SK-N-SH treated with all-trans-retinoic acid at 6 μM for 48 hours (cell line): ENCODE measurements at regions not wholly inside any gene's neighbourhood (a gene's known extent, or its start where the extent isn't known, plus 50 kb on each side); places are given as distances from the start of the nearest gene placed in this dataset.

Experiments
- ATAC-seq: fragments of 200-7000 bp; cut with Tn5 transposase; 3 replicates; pipeline ENCODE4 v1.9.1; 2020; ENCODE audit warnings: mild to moderate bottlenecking, moderate library complexity
- ARNTL ChIP-seq: fragments of 450-650 bp; formaldehyde crosslinking; IDR thresholded peaks from 2 replicates; pipeline ENCODE4 v1.5.0; 2020; ENCODE audit warnings: low read depth, mild to moderate bottlenecking, moderate library complexity, borderline replicate concordance
- BACH2 ChIP-seq: fragments of 250-450 bp; sonication (Bioruptor Pico); IDR thresholded peaks from 2 replicates; pipeline ENCODE4 v1.9.0; 2021; ENCODE audit warnings: mild to moderate bottlenecking, borderline replicate concordance
- CREB5 ChIP-seq: fragments of 250-450 bp; sonication (Bioruptor Pico); IDR thresholded peaks from 2 replicates; pipeline ENCODE4 v1.5.1; 2020; ENCODE audit warnings: low read depth, mild to moderate bottlenecking, moderate library complexity
- CSDC2 ChIP-seq: fragments of 250-450 bp; sonication (Bioruptor Pico); IDR thresholded peaks from 2 replicates; pipeline ENCODE4 v1.5.0; 2020; ENCODE audit warnings: mild to moderate bottlenecking, moderate library complexity
- CSRNP3 ChIP-seq: fragments of 250-450 bp; sonication (Bioruptor Pico); IDR thresholded peaks from 2 replicates; pipeline ENCODE4 v1.5.1; 2021; ENCODE audit warnings: mild to moderate bottlenecking, moderate library complexity
- ISL1 ChIP-seq: fragments of 250-450 bp; sonication (Bioruptor Pico); IDR thresholded peaks from 2 replicates; pipeline ENCODE4 v2.1.2; 2022; ENCODE audit warnings: mild to moderate bottlenecking, moderate library complexity
- OSR1 ChIP-seq: fragments of 250-450 bp; sonication (Bioruptor Pico); IDR thresholded peaks from 2 replicates; pipeline ENCODE4 v1.8.0; 2022; ENCODE audit warnings: moderate library complexity, mild to moderate bottlenecking, inconsistent platforms
- PATZ1 ChIP-seq: fragments of 250-450 bp; sonication (Bioruptor Pico); IDR thresholded peaks from 2 replicates; pipeline ENCODE4 v1.8.0; 2020; ENCODE audit warnings: mild to moderate bottlenecking, moderate library complexity, borderline replicate concordance
- POU6F1 ChIP-seq: fragments of 250-450 bp; sonication (Bioruptor Pico); IDR thresholded peaks from 2 replicates; pipeline ENCODE4 v1.8.0; 2021; ENCODE audit warnings: low read depth, mild to moderate bottlenecking, moderate library complexity, borderline replicate concordance
- RARB ChIP-seq: fragments of 250-450 bp; sonication (Bioruptor Pico); IDR thresholded peaks from 2 replicates; pipeline ENCODE4 v1.8.0; 2021; ENCODE audit warnings: mild to moderate bottlenecking, moderate library complexity
- SNAI2 ChIP-seq: fragments of 250-450 bp; sonication (Bioruptor Pico); IDR thresholded peaks from 2 replicates; pipeline ENCODE4 v1.5.0; 2020; ENCODE audit warnings: mild to moderate bottlenecking, moderate library complexity
- TCF4 ChIP-seq: fragments of 250-450 bp; sonication (Bioruptor Pico); IDR thresholded peaks from 2 replicates; pipeline ENCODE4 v1.8.0; 2021; ENCODE audit warnings: mild to moderate bottlenecking, moderate library complexity, borderline replicate concordance
- TOX ChIP-seq: fragments of 250-450 bp; sonication (Bioruptor Pico); IDR thresholded peaks from 2 replicates; pipeline ENCODE4 v1.8.0; 2021; ENCODE audit warnings: mild to moderate bottlenecking, moderate library complexity, borderline replicate concordance
- TSHZ2 ChIP-seq: fragments of 250-450 bp; sonication (Bioruptor Pico); IDR thresholded peaks from 2 replicates; pipeline ENCODE4 v1.5.0; 2020; ENCODE audit warnings: mild to moderate bottlenecking, moderate library complexity
- ZC3H10 ChIP-seq: fragments of 250-450 bp; sonication (Bioruptor Pico); IDR thresholded peaks from 2 replicates; pipeline ENCODE4 v1.5.1; 2021; ENCODE audit warnings: mild to moderate bottlenecking, moderate library complexity
- ZFP3 ChIP-seq: fragments of 250-450 bp; sonication (Bioruptor Pico); IDR thresholded peaks from 2 replicates; pipeline ENCODE4 v1.5.0; 2020; ENCODE audit warnings: mild to moderate bottlenecking, moderate library complexity
- ZFP30 ChIP-seq: fragments of 450-650 bp; formaldehyde crosslinking; IDR thresholded peaks from 2 replicates; pipeline ENCODE4 v1.5.0; 2022; ENCODE audit warnings: mild to moderate bottlenecking, moderate library complexity
- ZNF565 ChIP-seq: fragments of 450-650 bp; formaldehyde crosslinking; conservative IDR thresholded peaks from 2 replicates; pipeline ENCODE4 v1.5.0; 2020; ENCODE audit warnings: low read depth, mild to moderate bottlenecking, moderate library complexity
- ZNF70 ChIP-seq: fragments of 450-650 bp; formaldehyde crosslinking; IDR thresholded peaks from 2 replicates; pipeline ENCODE4 v1.5.0; 2020; ENCODE audit warnings: mild to moderate bottlenecking, moderate library complexity
- ZNF8 ChIP-seq: fragments of 450-650 bp; formaldehyde crosslinking; IDR thresholded peaks from 2 replicates; pipeline ENCODE4 v1.5.0; 2020; ENCODE audit warnings: mild to moderate bottlenecking, moderate library complexity

GRCh38 chr9:108656566-108656965, 199.2 kb downstream of the ACTL7B start:
- TF ChIP-seq CSDC2 (CRISPR knock-in tag) (no peak), TSHZ2 (CRISPR knock-in tag) (no peak), SNAI2 (CRISPR knock-in tag) (no peak), ZFP30 (CRISPR knock-in tag) (no peak), POU6F1 (no peak), ISL1 (CRISPR knock-in tag) (no peak), TOX (CRISPR knock-in tag) (no peak), ZNF565 (CRISPR knock-in tag) (no peak), ARNTL (CRISPR knock-in tag) (no peak), RARB (no peak), BACH2 (no peak), ZC3H10 (CRISPR knock-in tag) (no peak), ZFP3 (CRISPR knock-in tag) (no peak), TCF4 (CRISPR knock-in tag) (no peak), OSR1 (no peak), ZNF8 (CRISPR knock-in tag) (no peak), CREB5 (CRISPR knock-in tag) (no peak)
- ATAC-seq: no peak

- TF ChIP-seq CSDC2 (CRISPR knock-in tag): no peak
- no peak for TF ChIP-seq ZFP30 (CRISPR knock-in tag)
- TF ChIP-seq SNAI2 (CRISPR knock-in tag): no peak
- no peak for TF ChIP-seq PATZ1 (CRISPR knock-in tag)
- TF ChIP-seq ARNTL (CRISPR knock-in tag): no peak
- no peak for TF ChIP-seq TOX (CRISPR knock-in tag)
- TF ChIP-seq CSRNP3 (CRISPR knock-in tag): no peak
- TF ChIP-seq ZNF70 (CRISPR knock-in tag): no peak
- no peak for TF ChIP-seq BACH2
- no peak for TF ChIP-seq POU6F1
- TF ChIP-seq OSR1: no peak
- TF ChIP-seq ZFP3 (CRISPR knock-in tag): no peak
- no peak for TF ChIP-seq CREB5 (CRISPR knock-in tag)
- TF ChIP-seq TCF4 (CRISPR knock-in tag): no peak
- ATAC-seq: no peak
These were observed 200.0 kb downstream of the ACTL7B start for GRCh38 chr9:108655818-108656217.
